ENCODE measurements at regions not wholly inside any gene's neighbourhood (a gene's known extent, or its start where the extent isn't known, plus 50 kb on each side); places are given as distances from the start of the nearest gene placed in this dataset.
A peak's percentile ranks its signal among the peaks of the same experiment; 100 is the strongest.

DNA sequence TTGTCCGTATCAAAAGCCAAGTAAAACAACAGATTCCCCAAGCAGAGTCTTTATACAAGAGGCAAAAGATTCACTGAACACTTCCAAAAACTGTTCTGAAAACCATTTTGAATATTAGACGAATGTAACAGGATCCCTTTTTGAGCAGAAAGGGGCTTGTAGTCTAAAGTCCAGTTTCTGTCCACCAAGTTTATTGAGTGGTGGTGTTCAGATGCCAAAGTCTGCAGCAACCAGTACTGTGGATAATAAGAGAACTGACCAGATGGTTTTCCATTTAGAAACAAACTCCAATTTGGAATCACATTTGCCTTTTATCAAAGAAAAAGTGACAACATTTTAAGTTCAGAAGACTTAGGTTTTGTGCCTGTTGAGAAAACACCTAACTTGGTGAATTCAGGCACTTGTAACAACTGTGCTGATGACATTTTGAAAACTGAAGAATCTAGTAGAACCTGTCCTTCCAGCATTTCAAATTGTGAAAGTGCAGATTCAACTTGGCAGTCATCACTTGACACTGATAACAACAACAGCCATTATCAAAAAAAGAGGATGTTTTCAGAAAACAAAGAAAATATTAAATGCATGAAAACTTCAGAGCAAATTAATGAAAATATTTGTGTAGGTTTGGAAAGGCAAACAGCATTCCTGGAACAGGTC, 217.1 kb downstream of the CSNK2A3 start:
- no peak for DNase-seq

DNA sequence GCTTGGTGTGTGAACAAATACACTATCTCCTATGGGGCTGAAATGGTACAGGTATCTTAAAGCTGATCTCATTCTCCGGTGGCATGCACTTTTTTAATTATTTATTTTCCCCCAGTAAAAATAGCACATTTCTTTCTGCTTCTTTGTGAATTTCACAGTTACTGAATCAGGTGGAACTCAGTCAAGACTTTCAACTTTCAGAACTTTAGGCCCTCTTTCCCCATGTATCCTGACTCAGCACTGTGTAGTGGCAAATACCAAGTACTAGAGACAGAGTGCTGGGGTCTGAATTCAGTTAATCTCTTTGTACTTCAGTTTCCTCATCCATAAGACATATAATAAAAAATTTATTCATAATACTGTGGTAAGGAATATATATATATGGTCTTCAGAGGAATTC, 223.9 kb downstream of the CSNK2A3 start:
- DNase-seq, result no peak

DNA sequence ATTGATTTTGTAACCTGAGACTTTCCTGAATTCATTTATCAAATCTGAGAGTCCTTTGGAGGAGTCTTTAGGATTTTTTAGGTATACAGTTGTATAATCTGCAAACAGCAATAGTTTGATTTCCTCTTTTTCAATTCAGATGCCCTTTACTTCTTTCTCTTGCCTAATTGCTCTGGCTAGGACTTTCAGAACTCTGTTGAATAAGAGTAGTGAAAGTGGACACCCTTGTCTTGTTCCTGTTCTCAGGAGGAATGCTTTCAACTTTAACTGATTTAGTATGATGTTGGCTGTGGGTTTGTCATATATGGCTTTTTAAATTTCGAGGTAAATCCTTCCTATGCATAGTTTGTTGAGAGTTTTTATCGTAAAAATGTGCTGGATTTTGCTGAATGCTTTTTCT, 227.4 kb downstream of the CSNK2A3 start:
- no peak for DNase-seq

DNA sequence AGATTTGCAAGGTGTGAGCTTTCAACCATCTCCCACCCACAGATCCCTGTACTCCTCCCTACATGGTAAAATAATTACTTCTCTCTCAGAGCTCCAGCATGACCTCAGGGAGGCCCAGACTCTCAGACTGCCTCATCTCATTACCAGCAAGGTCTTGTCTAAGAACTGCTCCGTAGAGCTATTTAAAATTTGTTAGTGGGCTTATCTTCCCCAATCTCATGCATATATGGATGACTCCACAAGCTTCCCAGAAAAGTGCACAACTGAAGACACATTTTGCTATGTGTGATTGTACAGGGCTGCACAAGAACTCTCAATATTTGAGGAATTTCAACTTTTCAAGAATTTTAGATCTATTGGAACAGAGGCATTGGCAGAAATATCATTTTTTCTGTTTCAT, 230.3 kb downstream of the CSNK2A3 start:
- DNase-seq, result no peak

DNA sequence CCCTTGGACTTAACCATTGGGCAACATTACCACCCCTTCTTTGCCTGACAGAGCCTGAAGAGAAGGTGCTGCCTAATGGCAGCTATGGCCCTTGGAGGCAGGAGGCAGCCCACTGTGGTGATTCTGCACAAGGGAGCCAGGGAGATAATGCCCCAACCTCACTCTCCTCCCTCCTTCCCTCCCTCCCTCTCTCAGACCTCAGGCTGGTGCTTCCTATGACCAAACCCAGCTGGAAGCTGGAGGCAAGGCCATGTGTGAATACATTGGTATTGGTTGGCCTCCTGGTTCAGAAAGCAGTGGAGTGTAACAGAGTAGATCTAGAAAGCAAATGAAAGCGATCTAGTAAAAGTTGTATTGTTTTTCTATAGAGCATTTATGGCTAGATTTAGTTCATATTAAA, 233.1 kb downstream of the CSNK2A3 start:
- DNase-seq, result peak; percentile 16

DNA sequence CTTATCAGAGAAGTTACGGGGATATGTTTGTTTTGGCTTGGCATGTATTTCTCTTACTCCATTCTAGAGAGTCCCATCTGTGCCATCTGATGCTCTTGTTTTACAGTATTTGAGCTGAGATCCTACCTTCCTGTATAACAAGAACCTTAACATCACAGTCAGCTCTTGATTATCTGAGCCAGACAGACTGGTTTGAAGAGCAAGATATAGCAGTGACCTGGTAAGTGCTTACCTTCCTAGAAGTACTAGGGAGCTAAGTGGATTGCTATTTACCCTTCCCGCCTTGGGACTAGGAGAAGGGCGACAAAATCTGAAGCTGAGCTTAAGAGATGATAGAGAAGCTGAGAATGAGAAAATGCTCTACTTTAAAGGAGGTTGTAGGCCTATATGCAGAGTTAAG, 235.3 kb downstream of the CSNK2A3 start:
- no peak for DNase-seq

DNA sequence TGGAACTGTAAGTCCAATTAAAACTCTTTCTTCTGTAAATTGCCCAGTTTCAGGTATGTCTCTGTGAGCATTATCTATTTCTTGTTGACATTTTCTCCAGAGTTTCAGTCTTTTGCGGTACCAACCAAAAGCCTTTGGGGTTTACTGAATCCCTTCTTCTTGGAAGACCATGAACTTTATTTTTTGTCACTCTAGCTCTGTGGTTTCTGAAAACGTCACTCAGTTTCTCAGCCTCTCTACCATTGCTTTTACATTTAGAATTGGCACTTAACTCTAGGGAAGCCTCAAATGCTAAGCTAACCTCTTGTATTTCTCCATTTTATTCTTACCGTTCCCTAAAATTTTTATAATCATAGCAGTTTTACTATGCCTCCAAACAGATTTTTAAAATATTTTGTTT, 237.6 kb downstream of the CSNK2A3 start:
- no peak for DNase-seq

DNA sequence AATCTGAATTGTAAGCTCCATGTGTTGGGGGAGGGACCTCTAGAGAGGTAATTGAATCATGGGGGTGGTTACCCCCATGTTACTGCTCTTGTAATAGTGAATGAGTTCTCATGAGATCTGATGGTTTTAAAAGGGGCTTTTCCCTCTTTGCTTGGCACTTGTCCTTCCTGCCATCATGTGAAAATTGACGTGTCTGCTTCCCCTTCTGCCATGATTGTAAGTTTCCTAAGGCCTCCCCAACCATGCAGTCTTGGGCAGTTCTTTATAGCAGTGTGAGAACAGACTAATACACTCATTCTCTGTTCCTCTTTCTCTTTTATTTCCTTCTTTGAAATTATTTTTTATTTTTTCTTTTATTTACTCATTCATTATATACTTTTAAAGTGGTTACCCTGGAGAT, 239.4 kb downstream of the CSNK2A3 start:
- no peak for DNase-seq

DNA sequence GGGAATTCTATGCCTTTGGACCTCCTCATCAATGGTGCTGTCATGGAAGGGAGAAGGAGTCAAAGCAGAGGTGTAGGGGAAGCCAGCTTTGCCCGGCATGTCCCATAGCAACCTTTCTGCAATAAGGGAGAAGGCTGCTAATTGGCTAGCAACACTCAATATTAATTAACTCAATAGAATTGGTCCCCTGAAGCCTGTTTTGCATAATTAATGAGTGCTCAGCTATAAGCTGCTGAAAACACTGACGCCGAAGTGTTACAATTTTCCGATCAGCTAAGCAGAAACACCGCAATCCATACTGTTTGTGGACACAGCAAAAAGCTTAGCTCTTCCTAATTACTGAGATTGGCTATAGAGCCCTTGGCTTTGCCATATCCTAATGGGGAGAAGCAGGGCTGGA, 245.0 kb downstream of the CSNK2A3 start:
- no peak for DNase-seq

DNA sequence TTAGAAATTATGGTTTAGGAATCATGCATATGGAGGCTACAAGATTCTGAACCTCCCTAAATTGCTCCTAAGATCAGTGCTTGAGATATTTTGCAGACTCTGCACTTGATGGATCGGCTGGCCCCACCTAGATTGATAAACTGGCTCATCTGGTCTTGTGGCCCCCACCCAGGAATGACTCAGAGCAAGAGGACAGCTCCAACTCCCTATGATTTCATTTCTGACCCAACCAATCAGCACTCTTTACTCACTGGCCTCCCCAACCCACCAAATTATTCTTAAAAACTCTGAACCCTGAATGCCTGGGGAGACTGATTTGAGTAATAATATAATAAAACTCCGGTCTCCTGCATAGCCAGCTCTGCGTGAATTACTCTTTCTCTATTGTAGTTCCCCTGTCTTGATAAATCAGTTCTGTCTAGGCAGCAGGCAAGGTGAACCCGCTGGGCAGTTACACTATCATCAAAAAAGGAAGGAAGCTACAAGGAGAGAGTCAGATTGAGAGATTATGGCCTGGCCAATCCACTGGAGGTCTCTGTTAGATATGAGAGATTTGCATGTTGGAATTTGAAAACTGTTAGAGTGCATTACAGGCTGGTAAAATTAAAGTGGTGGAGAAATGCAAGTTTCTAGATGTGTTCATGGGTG, 245.8 kb downstream of the CSNK2A3 start:
- DNase-seq, result no peak

DNA sequence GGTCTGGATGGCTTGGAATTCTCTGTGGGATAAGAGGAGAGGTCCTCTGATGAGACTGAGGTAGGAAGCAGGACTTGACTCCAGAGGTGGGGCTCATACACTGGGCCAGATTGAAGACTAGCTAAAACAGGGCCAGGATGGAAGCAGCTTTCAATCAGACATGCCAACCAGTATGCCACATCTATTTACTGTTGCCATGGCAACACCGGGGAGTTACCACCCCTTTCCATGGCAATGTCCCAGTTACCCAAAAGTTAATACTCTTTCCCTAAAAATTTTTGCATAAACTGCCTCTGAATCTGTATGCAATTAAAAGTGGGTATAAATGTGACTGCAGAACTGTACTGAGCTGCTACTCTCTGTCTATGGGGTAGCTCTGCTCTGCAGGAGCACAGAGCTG, 247.5 kb upstream of the ZBED5 start:
- peak; percentile 5 for DNase-seq

DNA sequence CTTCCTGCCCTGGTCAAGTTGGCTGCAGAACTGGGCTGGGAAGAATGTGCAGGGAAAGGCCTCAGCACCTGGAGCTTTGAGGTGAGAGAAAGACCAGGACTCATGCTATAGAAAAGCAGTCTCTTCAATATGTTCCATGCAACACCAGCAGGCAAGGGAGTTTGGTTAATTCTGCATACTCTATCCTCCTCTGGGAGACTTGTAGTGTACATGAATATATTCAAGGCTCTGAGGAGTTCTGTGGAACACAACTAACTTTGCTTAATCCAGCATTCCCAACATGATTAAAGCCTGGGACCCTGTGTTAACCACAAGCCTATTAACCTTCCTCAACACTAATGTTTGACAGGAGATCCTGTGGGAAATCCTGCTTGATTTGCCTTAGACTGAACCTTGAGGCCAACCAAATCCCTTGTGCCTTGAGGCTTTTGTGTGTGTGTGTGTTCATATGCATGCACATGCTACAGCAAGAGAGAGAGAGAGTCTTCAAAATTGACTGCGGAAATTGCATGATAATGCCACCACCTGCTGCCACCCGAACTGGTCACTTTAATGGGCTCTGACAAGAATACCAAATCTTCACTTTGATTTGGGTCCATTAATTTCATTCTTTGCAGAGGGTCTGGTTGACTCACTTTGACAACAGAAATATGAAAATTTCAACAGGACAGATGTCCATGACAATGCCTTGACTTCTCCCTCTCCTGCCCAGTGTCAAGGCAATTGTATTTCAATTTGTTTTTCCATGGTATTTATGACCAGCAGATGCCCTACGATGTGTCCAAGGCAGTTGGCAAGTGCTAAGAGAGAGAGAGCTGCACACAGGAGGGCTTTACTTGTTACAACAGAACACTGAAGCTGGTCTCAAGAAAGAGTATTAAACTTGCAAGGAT, 238.2 kb upstream of the ZBED5 start:
- no peak for DNase-seq

DNA sequence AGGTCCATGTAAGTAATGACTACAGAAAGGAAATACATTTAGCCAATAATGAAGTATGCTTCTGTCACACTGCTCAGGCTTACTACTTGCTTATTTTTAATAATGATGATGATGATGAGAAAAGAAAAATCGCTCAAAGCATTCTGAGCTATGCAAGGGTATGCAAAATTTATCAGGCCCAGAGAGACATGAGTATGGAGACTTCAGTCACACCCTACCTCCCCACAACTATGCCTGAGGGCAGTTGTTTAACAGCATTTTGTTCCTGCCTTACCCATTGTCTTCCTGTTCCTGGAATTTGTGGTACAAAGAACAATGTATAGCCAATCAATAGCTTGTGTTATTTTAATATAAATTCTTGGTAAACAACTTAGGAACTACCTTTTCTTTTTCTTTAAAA, 232.6 kb upstream of the ZBED5 start:
- DNase-seq, result no peak

DNA sequence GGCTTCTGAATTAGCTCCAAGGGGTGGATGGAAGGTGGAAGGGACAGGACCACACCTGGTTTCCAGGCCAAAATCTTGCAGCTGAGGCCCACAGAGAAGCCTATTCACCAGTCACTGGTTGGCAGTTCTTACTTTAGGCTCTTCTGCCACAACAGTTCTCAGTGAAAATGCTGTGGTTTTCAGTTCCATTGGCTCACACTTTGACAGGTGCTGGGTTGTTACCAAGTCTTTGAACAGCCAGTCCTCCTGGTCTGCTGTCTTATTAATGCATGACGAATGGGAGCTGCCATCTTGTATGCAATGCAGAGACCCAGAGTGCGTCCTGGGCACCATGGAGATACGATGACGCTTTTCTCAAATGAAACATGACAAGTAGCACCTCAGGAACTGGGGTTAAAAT, 232.0 kb upstream of the ZBED5 start:
- no peak for DNase-seq

DNA sequence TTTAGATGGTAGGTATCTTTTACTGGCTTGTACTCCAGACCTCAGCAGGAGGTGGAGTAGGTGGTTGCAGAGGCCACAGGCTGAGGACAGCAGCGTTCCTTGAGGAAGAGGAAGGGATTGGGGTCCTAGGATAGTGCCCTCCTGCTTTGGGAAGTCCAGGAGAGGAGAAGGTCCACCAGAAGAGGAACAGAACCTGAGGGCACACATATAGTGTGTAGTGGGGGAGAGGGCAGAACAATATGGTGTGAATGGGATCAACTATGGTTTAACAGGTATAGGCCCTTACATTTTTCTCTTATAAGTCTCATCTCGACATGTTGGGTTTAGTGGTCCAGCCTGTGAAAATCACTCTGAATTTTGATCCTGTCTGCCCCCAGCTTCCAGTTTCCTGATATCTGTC, 229.1 kb upstream of the ZBED5 start:
- no peak for DNase-seq

DNA sequence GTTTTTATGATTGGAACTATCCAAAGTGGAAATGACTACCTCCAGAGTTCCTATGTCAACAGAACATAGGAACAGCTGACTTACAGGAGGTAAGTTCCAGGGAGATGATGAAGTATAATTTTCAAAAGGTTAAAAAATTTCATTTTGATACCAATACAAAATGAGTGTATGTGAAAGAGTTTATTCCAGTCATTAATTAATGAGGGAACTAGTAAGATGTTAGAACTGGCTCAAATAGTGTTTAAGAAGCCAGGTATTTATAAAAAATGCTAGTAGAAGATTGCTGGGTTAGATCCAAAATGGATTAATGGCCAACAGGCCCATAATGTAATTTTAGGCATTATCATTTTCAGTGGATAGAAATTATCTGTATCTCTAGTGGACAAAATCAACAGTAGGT, 227.7 kb upstream of the ZBED5 start:
- DNase-seq, result no peak

DNA sequence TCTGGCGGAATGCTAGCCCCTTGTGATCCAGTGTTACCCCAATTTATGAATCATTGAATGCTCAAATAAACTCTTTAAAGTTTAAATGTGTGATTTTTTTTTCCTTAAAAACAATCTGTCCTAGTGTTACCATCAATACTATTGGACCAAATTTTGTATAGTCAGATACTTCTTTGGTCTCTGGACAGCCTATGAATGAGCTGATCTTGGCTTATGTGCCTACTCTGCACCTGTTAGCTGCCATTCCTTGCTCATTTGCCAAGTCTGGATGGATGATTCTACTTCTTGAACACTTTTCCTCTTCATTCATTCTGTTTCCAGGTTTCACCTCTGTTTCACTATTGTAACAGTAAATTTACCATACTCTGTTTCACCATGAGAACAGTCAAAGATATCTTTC, 226.5 kb upstream of the ZBED5 start:
- no peak for DNase-seq

DNA sequence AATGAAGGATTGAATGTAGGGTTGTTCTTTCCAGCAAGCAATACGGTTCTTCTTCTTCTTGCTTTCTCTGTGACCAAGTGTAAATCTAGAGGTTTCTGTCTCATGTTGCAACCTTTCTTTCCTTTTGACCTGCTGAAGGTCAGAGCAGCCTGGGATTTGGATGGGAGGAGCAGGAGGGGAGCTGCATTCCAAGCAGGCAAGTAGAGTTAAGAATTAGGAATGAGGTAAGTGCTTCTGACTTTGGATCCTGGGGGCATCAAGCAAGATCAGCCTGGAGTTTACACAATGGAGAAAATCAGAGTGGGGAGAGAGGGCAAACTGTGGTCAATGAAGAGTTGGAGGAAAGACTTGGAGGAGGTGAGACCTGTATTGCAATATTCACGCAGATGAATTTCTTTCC, 225.6 kb upstream of the ZBED5 start:
- no peak for DNase-seq

DNA sequence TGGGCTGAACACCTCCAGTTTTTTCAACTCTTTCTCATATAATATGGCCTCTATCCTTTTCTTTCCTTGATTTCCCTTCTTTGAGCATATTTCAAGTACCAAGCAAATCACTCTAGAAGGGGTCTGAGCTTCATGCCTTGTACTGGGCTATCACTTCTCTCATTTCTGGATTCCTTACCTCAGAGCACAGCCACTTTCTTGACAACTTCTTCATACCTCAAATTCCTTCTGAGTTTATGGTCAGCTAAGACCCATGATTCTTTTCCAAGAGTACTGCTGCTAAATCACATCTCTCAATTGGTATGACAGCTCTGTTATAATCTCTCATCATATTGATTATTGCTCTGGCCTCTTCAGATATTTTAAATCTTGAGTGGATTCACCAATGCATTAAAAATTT, 224.8 kb upstream of the ZBED5 start:
- DNase-seq, result no peak

DNA sequence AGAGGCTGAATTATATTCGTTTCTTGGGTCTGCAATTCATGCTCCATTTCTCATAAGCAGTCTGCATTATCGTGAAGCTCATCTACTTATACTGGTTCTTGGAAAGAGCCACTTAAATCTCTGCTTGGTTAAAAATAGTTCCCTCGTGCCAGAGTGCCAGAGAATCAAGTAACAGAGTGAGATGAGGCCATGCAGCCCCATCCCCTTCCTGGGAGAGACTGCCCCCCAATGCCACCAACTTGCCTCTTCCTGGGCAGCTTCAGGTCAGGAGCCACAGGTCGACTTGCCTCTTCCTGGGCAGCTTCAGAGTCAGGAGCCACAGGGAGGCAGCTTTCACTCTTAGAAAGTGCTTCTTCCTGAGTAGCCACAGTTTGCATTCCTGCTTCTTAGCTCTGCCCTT, 223.9 kb upstream of the ZBED5 start:
- DNase-seq, result no peak

DNA sequence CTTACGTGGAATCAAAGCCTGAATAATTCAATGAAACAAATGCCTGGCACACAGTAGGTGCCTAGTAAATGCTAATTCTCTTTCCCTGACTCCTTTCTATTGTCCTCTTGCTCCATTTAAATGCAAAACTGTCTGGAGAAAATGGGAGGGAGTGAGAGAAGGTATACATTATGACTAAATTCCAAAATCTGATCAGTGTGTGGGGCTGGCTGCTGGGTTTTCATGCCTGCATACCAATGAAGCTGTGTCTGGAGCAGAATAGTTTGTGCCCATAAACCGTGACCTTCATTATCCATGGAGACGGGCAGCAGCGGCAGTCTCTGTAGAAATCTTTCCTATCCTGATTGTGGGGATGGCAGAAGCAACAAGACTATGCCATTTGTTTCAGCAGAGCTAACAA, 223.4 kb upstream of the ZBED5 start:
- DNase-seq, result no peak

DNA sequence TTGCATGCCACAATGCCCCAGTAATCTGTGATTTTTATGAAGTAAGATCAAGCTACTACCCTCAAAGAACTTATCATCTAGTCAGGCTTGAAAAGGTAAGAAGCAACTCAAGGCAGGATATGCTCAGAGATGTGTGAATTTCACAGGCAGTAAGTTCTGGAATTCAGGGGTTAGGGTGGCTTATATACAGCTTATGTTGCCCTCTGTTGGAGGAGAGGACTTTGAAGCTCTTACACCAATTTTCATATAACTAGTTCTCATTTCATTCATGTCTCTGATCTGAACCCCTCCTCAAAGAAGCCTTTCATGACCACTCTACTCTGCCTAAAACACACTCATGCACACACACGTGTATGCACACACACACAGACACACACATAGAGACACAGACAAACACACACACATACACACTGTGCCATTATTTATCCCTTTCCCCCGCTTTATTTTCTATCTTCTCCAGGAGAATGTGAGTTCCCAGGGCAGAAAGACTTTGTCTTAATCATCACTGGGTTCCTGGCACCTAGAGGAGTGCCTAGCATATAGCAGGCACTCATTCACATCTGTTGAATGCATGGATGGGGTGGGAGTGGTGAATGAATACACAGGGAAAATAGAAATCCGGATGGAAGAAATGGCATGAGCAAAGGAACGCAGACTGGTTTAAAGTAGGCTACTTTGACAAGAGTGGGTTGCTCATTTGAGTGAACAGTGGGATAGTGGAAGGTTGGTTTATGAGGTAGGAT, 220.7 kb upstream of the ZBED5 start:
- DNase-seq, result no peak

DNA sequence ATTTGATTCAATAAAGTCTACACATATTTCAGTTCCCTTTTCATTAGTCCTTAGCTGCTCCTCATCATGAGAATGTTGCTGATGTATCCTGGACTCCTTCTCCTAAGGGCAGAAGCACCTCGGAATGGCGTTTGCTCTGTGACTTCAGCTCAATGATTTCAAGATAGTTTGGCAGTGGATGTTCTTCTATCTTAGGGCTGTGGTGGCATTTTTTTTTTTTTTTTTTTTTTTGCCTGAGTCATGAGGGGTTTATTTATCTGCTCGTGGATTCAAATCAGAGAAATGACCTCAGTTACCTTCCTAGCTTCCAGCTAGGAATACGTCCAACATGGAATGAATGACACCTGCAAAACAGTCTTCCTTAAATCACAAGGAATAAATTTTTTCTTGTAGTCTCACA, 220.0 kb upstream of the ZBED5 start:
- DNase-seq, result no peak

DNA sequence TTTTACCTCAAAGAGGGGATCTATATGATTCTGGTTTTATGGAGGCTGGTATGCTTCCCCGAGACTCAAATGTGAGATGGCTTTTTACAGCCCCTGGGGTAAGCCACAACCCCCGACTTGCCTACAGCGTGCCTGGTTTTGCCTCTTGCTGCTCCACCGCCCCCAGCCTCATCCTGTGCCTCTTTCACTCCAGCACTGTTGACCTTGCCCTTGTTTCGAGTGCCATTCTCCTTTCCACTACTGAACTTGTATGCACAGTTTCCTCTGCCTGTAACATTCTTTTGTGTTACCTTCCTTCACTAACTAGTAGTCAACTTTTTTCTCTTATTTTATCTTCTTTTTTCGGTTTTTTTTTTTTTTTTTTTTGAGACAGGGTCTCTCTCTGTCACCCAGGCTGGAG, 219.0 kb upstream of the ZBED5 start:
- DNase-seq, result no peak
